GM19467 (cell line): ENCODE measurements at regions not wholly inside any gene's neighbourhood (a gene's known extent, or its start where the extent isn't known, plus 50 kb on each side); places are given as distances from the start of the nearest gene placed in this dataset.

ENCODE experiments used
- ATAC-seq: cut with Tn5 transposase; IDR thresholded peaks from one replicate; pipeline ENCODE4 v1.9.1; 2021; ENCODE audit warnings: mild to moderate bottlenecking, moderate library complexity; ENCODE audit not compliant: unreplicated experiment

GRCh38 chr17:34151102-34151501 is 104.0 kb upstream of the CCL2 start:
- no peak for ATAC-seq

- no peak for ATAC-seq
Measured at GRCh38 chr17:34153991-34154390, 101.1 kb upstream of the CCL2 start.

GRCh38 chr17:34154961-34155730 is 99.9 kb upstream of the CCL2 start:
- ATAC-seq: no peak

GRCh38 chr17:34155947-34156346 is 99.1 kb upstream of the CCL2 start:
- no peak for ATAC-seq

GRCh38 chr17:34156401-34156740 is 98.7 kb upstream of the CCL2 start:
- ATAC-seq: no peak

GRCh38 chr17:34156741-34157589 is 98.1 kb upstream of the CCL2 start:
- no peak for ATAC-seq

GRCh38 chr17:34161690-34162089 is 93.4 kb upstream of the CCL2 start:
- no peak for ATAC-seq

GRCh38 chr17:34163123-34163522 is 92.0 kb upstream of the CCL2 start:
- no peak for ATAC-seq

- ATAC-seq: no peak
Measured at GRCh38 chr17:34163646-34164045, 91.4 kb upstream of the CCL2 start.

- ATAC-seq: no peak
Measured at GRCh38 chr17:34164837-34165236, 90.2 kb upstream of the CCL2 start.

- ATAC-seq: no peak
Measured at GRCh38 chr17:34166352-34166751, 88.7 kb upstream of the CCL2 start.

- ATAC-seq: no peak
Measured at GRCh38 chr17:34167354-34167753, 87.7 kb upstream of the CCL2 start.

GRCh38 chr17:34168989-34169388 is 86.1 kb upstream of the CCL2 start:
- no peak for ATAC-seq

GRCh38 chr17:34169496-34169895 is 85.6 kb upstream of the CCL2 start:
- no peak for ATAC-seq

GRCh38 chr17:34171245-34171818 is 83.8 kb upstream of the CCL2 start:
- ATAC-seq: no peak

GRCh38 chr17:34172390-34172918 is 82.6 kb upstream of the CCL2 start:
- ATAC-seq: no peak

GRCh38 chr17:34173241-34173640 is 81.8 kb upstream of the CCL2 start:
- no peak for ATAC-seq

GRCh38 chr17:34174496-34174895 is 80.6 kb upstream of the CCL2 start:
- no peak for ATAC-seq

GRCh38 chr17:34176440-34176839 is 78.6 kb upstream of the CCL2 start:
- ATAC-seq: no peak

- no peak for ATAC-seq
Measured at GRCh38 chr17:34177642-34178041, 77.4 kb upstream of the CCL2 start.

- ATAC-seq: no peak
Measured at GRCh38 chr17:34178092-34178491, 77.0 kb upstream of the CCL2 start.
